Small intestine (tissue), 7 donors: ENCODE measurements at regions not wholly inside any gene's neighbourhood (a gene's known extent, or its start where the extent isn't known, plus 50 kb on each side); places are given as distances from the start of the nearest gene placed in this dataset.

ENCODE experiments used
- DNase-seq, 2 donors: peaks; one replicate each; pipeline versions ENCODE4 v3.0.0 to v3.0.0-alpha.2; 2013
- FAIRE-seq: peaks from 2 replicates; lab custom pipeline; 2012; peaks lifted over from hg19 to GRCh38; lab: Jason Lieb, UNC
- H3K27ac ChIP-seq, 3 donors: one replicate each; pipeline ENCODE4 v1.5.1; 2013; ENCODE audit warnings: low read length in 2 of 3, mild to moderate bottlenecking in 2 of 3, control low read depth in 1 of 3, inconsistent platforms in 1 of 3, low read depth in 1 of 3, moderate library complexity in 1 of 3
- H3K27me3 ChIP-seq, 3 donors: one replicate each; pipeline ENCODE4 v1.6.1; 2013; ENCODE audit warnings: low read length in 3 of 3, inconsistent platforms in 1 of 3; ENCODE audit not compliant: control insufficient read depth in 3 of 3, insufficient read depth in 3 of 3
- H3K36me3 ChIP-seq, 3 donors: one replicate each; pipeline ENCODE4 v1.6.1; 2013; ENCODE audit warnings: low read length in 3 of 3, inconsistent platforms in 1 of 3, low read depth in 1 of 3, mild to moderate bottlenecking in 1 of 3, moderate library complexity in 1 of 3; ENCODE audit not compliant: control insufficient read depth in 3 of 3, insufficient read depth in 2 of 3
- H3K4me1 ChIP-seq, 3 donors: one replicate each; pipeline ENCODE4 v1.6.1; 2013; ENCODE audit warnings: low read length in 2 of 3, inconsistent platforms in 1 of 3, low read depth in 1 of 3, mild to moderate bottlenecking in 1 of 3, moderate library complexity in 1 of 3; ENCODE audit not compliant: control insufficient read depth in 3 of 3, insufficient read depth in 2 of 3
- H3K4me3 ChIP-seq, 3 donors: one replicate each; pipeline ENCODE4 v1.5.1; 2013; ENCODE audit warnings: low read length in 3 of 3, control low read depth in 1 of 3, inconsistent platforms in 1 of 3, low read depth in 1 of 3, mild to moderate bottlenecking in 1 of 3, moderate library complexity in 1 of 3
- H3K9me3 ChIP-seq, 2 donors: one replicate each; pipeline ENCODE4 v1.6.1; 2013; ENCODE audit warnings: low read depth in 1 of 2, low read length in 1 of 2; ENCODE audit not compliant: control insufficient read depth in 2 of 2, insufficient read depth in 1 of 2
- WGBS, 3 donors: extraction: QIAGEN DNeasy Blood & Tissue Kit; methylation state at CpG; one replicate each; pipeline ENCODE4 v1.1.7; 2013; 5-methylcytosine and 5-hydroxymethylcytosine counted together
- donor health status: healthy with polysubstance abuse.
- donor health status: control.
- donor health status: control.
- donor health status: Bipolar disorder and iron deficiency.
- donor health status: healthy.

GRCh38 chr1:209416716-209417115 is 166.8 kb upstream of the CAMK1G start:
- DNase-seq (no peak), FAIRE-seq (no peak)
- Histone ChIP-seq H3K4me3 (no peak overlapping the region), H3K4me1 (peaks cover 0 to 7% (median 0%) of the 10 kb centered on the region in 3 donors), H3K27me3 (no peaks in the 10 kb centered on the region), H3K27ac (no peak overlapping the region), H3K36me3 (no peaks in the 10 kb centered on the region), H3K9me3 (no peaks in the 10 kb centered on the region)
- WGBS, 3 donors = 56 to 82% (median 60%) methylated on average over 2 of the region's 2 CpGs

- H3K9me3 ChIP-seq = no peaks in the 10 kb centered on the region
- peaks cover 0 to 7% (median 0%) of the 10 kb centered on the region in 3 donors for H3K4me1 ChIP-seq
- H3K27me3 ChIP-seq = no peaks in the 10 kb centered on the region
- FAIRE-seq (no peak), DNase-seq (no peak)
- H3K27ac ChIP-seq = no peak overlapping the region
- H3K4me3 ChIP-seq = no peak overlapping the region
- 80 to 87% (median 83%) methylated on average over 3 of the region's 3 CpGs for WGBS, 3 donors
- H3K36me3 ChIP-seq = no peaks in the 10 kb centered on the region
These were observed 165.8 kb upstream of the CAMK1G start for GRCh38 chr1:209417761-209418160.

DNA sequence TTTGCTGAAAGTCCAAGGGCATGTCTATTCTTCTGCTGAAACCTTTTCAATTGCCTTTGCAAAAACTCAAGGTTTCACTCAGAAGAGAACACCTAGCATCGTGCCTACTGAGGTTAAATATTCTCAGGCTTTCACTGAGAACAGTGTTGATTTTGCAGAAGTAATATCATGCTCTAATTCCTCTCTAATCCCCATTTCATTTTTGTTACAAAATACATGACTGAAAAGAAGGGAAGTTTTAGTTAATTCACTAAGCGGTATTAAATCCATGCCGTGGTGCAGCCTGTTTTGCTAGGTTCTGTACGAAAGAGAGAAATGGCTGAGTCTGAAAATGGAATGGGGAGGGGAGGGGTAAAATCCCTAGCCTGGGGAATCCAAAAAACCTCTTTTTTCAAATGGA is 163.2 kb upstream of the CAMK1G start:
- WGBS, 3 donors = 82 to 86% (median 84%) methylated on average over 4 of the region's 4 CpGs
- no peak for FAIRE-seq
- H3K27ac ChIP-seq = no peak overlapping the region
- no peaks in the 10 kb centered on the region for H3K36me3 ChIP-seq
- no peaks in the 10 kb centered on the region for H3K27me3 ChIP-seq
- no peak overlapping the region for H3K4me3 ChIP-seq
- H3K9me3 ChIP-seq = no peaks in the 10 kb centered on the region
- H3K4me1 ChIP-seq = peaks cover 0 to 7% (median 0%) of the 10 kb centered on the region in 3 donors
- no peak for DNase-seq

- no peak for FAIRE-seq
- Histone ChIP-seq H3K4me3 (no peak overlapping the region), H3K4me1 (peaks cover 0 to 4% (median 0%) of the 10 kb centered on the region in 3 donors), H3K9me3 (no peaks in the 10 kb centered on the region), H3K27ac (no peak overlapping the region), H3K36me3 (no peaks in the 10 kb centered on the region), H3K27me3 (peaks cover 0 to 2% (median 0%) of the 10 kb centered on the region in 3 donors)
- DNase-seq = no peak
- 56 to 79% (median 60%) methylated on average over 4 of the region's 4 CpGs for WGBS, 3 donors
These were observed 162.3 kb upstream of the CAMK1G start for GRCh38 chr1:209421186-209421585.

GRCh38 chr1:209421978-209422680 is 161.4 kb upstream of the CAMK1G start:
- Histone ChIP-seq H3K4me1 (no peaks in the 10 kb centered on the region), H3K4me3 (no peak overlapping the region), H3K9me3 (no peaks in the 10 kb centered on the region), H3K27ac (no peak overlapping the region), H3K36me3 (no peaks in the 10 kb centered on the region), H3K27me3 (peaks cover 0 to 2% (median 0%) of the 10 kb centered on the region in 3 donors)
- FAIRE-seq (no peak), DNase-seq (peak in 1 of 2 donors; percentile 27)
- 58 to 68% (median 58%) methylated on average over 5 of the region's 5 CpGs for WGBS, 3 donors

DNA sequence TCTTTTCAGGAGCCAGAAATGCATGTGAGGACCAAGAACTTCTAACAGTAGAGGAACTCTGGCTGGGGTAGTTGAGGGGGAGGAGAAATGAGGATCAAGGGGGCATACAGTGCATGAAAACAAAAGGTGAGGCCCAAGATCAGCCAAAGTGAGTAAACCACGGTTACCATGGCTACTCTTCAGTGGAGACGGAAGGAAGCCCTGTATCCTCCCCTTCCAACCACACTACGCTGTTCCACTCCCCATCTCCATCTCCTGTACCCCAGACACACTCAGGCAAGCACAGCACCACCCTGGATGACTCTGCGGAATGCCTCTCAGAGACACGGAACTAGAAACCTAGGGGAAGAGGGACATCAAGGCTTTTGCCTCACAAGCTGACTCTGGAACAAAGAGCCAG is 157.6 kb upstream of the CAMK1G start:
- FAIRE-seq = no peak
- H3K4me3 ChIP-seq = no peak overlapping the region

GRCh38 chr1:209427277-209427676 is 156.2 kb upstream of the CAMK1G start:
- Histone ChIP-seq H3K27me3 (peaks cover 0 to 2% (median 0%) of the 10 kb centered on the region in 3 donors), H3K4me3 (no peak overlapping the region), H3K9me3 (no peaks in the 10 kb centered on the region), H3K36me3 (no peaks in the 10 kb centered on the region), H3K27ac (no peak overlapping the region), H3K4me1 (peaks cover 0 to 29% (median 0%) of the 10 kb centered on the region in 3 donors)
- FAIRE-seq = no peak
- WGBS, 3 donors = 61 to 76% (median 71%) methylated on average over 7 of the region's 7 CpGs
- DNase-seq = no peak

More for the DNA sequence above, 157.6 kb upstream of the CAMK1G start:
- Histone ChIP-seq H3K27me3 (peaks cover 0 to 2% (median 0%) of the 10 kb centered on the region in 3 donors), H3K36me3 (no peaks in the 10 kb centered on the region), H3K4me1 (peaks cover 0 to 20% (median 0%) of the 10 kb centered on the region in 3 donors), H3K9me3 (no peaks in the 10 kb centered on the region), H3K27ac (no peak overlapping the region)
- WGBS, 3 donors = 69 to 79% (median 70%) methylated on average over 5 of the region's 5 CpGs
- DNase-seq = no peak

DNA sequence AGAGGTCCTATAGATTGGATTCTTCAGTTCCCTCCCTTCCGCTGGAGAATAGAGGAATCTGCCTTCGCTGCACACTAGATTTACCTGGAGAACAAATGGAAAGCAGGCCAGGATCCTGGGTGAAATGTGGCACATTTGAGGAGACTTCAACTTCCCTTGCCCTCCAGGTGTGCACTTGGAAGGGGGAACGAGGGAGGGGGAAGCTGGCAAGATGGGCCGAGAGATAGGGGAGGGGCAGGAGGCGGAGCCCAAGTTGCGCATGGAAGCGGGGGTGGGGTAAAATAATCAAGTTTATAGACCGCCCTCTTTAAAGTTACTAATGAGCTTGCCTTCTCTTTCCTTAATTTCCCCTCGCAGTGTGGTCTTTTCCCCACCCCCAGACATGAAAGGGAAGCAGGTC is 155.7 kb upstream of the CAMK1G start:
- Histone ChIP-seq H3K9me3 (no peaks in the 10 kb centered on the region), H3K4me3 (no peak overlapping the region), H3K36me3 (no peaks in the 10 kb centered on the region), H3K27ac (no peak overlapping the region), H3K4me1 (peaks cover 0 to 29% (median 0%) of the 10 kb centered on the region in 3 donors), H3K27me3 (peaks cover 0 to 2% (median 0%) of the 10 kb centered on the region in 3 donors)
- FAIRE-seq (no peak), DNase-seq (no peak)
- 79 to 84% (median 82%) methylated on average over 9 of the region's 9 CpGs for WGBS, 3 donors
